ENCODE measurements at regions not wholly inside any gene's neighbourhood (a gene's known extent, or its start where the extent isn't known, plus 50 kb on each side); places are given as distances from the start of the nearest gene placed in this dataset.

DNA sequence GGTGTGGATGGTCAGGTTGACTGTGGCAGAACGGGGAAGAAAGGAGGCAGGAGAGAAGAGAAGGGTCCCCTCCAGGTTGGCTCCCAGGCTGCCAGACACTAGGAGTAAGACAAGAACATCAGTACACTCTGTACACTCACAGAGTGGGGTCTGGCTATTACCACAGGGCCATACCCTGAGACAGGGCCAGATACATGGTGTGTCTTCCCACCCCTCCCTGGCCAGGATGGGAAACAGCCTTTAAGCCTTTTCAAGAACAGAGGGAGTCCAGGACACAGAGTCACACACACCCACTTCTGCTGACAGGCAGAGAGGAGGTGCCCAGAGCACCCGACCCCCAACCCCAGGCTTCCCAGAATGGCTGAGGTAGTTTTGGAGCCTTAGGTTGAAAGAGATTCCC is 99.4 kb downstream of the LITAF start:
- Histone ChIP-seq H3K36me3 (no peaks in the 10 kb centered on the region), H3K4me1 (no peaks in the 10 kb centered on the region), H3K4me3 (no peak overlapping the region), H3K9me3 (peaks cover 0 to 9% of the 10 kb centered on the region in 2 donors), H3K27me3 (no peaks in the 10 kb centered on the region), H3K27ac (no peak overlapping the region)
- intact Hi-C loops (cut with DNase I), result no loop called here
- TF ChIP-seq, protein P1, sequence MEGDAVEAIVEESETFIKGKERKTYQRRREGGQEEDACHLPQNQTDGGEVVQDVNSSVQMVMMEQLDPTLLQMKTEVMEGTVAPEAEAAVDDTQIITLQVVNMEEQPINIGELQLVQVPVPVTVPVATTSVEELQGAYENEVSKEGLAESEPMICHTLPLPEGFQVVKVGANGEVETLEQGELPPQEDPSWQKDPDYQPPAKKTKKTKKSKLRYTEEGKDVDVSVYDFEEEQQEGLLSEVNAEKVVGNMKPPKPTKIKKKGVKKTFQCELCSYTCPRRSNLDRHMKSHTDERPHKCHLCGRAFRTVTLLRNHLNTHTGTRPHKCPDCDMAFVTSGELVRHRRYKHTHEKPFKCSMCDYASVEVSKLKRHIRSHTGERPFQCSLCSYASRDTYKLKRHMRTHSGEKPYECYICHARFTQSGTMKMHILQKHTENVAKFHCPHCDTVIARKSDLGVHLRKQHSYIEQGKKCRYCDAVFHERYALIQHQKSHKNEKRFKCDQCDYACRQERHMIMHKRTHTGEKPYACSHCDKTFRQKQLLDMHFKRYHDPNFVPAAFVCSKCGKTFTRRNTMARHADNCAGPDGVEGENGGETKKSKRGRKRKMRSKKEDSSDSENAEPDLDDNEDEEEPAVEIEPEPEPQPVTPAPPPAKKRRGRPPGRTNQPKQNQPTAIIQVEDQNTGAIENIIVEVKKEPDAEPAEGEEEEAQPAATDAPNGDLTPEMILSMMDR (IDR thresholded peaks at IDR 0.05), result no peak
- DNase-seq (ENCODE audit: low spot score in 2 of 2), result no peak

DNA sequence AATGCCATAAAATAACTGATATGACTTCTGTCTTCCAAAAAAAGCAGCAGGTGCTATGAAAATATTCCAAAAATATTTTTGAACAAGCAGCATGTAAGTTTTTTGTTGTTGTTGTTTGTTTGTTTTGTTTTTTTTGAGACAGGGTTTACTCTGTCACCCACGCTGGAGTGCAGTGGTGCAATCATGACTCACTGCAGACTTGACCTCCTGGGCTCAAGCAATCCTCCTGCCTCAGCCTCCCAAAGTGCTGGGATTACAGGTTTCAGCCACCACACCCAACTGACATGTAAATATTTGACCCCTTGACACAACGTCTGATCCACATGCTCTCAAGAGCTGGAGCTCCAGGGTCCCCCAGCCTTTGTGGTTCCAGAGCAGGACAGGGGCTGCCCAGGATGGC is 98.4 kb downstream of the LITAF start:
- TF ChIP-seq, protein P1 (IDR thresholded peaks at IDR 0.05), result no peak
- DNase-seq (ENCODE audit: low spot score in 2 of 2), result no peak
- H3K4me1 ChIP-seq, result no peaks in the 10 kb centered on the region
- no peak overlapping the region for H3K4me3 ChIP-seq
- peaks cover 0 to 9% of the 10 kb centered on the region in 2 donors for H3K9me3 ChIP-seq
- no peaks in the 10 kb centered on the region for H3K36me3 ChIP-seq
- H3K27me3 ChIP-seq, result no peaks in the 10 kb centered on the region
- intact Hi-C loops (cut with DNase I), result no loop called here
- no peak overlapping the region for H3K27ac ChIP-seq

DNA sequence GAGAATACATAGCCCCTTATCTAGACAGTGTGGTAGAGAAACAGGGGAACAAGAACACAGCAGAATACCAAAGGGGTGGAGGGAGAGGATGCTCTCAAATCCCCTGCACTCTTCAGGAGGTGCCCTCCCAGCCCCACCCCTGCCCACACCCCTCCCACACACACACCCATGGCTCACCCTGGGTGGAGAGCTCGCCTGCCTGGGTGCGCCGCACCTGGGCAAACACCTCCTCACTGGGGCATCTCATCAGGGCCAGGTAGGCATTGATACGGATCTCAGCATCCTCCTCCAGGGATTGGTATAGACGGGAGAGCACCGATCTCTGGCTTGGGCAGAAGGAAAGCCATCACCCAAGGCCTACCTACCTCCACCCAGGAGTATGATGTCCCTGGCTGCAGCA is 95.2 kb downstream of the LITAF start:
- H3K27me3 ChIP-seq, result no peaks in the 10 kb centered on the region
- H3K9me3 ChIP-seq, result peaks cover 0 to 9% of the 10 kb centered on the region in 2 donors
- TF ChIP-seq, protein P1 (IDR thresholded peaks at IDR 0.05), result no peak
- H3K4me1 ChIP-seq, result peaks cover 2 to 24% of the 10 kb centered on the region in 2 donors
- intact Hi-C loops (cut with DNase I), result loop anchor here (10.0 kb wide), 1 partner anchor 527 kb away; no protein-coding TSS in a partner anchor
- no peaks in the 10 kb centered on the region for H3K36me3 ChIP-seq
- DNase-seq (ENCODE audit: low spot score in 2 of 2), result no peak
- H3K4me3 ChIP-seq, result no peak overlapping the region
- H3K27ac ChIP-seq, result no peak overlapping the region

DNA sequence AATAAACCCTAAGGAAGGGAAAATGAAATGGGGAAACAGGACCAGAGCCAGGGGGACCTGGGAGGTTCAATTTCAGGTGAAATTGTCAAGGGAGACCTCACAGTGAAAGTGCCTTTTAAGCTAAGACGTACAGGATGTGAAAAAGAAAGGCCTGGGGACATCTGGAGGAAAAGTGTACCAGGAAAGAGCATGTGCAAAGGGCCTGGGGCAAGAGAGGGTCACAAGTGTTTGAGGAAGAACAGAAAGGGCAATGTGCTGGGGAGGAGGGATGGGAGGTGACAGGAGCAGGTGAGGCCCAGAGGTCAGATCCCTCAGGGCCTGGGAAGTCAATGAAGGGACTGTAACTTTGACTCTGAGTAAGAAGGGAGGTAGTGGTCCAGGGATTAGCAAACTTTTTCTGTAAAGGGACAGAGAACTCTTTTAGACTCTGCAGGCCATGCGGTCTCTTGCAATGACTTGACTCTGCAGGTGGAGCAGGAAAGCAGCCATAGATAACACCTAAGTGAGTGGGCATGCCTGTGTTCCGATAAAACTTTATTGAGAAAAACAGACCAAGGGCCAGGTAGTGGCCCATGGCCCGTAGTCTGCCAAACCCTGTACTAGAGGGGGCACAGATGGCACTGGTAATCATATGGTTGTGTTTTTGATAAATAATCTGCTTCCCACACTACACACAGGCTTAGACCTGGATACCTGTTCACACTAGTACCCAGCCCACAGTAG is 93.8 kb downstream of the LITAF start:
- H3K4me3 ChIP-seq, result no peak overlapping the region
- H3K4me1 ChIP-seq, result peaks cover 8 to 29% of the 10 kb centered on the region in 2 donors
- no peaks in the 10 kb centered on the region for H3K36me3 ChIP-seq
- peaks cover 0 to 9% of the 10 kb centered on the region in 2 donors for H3K9me3 ChIP-seq
- TF ChIP-seq, protein P1 (IDR thresholded peaks at IDR 0.05), result no peak
- H3K27me3 ChIP-seq, result no peaks in the 10 kb centered on the region
- no peak for DNase-seq (ENCODE audit: low spot score in 2 of 2)
- peak overlapping the region in 1 of 2 donors; percentile 64 for H3K27ac ChIP-seq
- intact Hi-C loops (cut with DNase I), result loop anchor here (10.0 kb wide), 1 partner anchor 528 kb away; no protein-coding TSS in a partner anchor

DNA sequence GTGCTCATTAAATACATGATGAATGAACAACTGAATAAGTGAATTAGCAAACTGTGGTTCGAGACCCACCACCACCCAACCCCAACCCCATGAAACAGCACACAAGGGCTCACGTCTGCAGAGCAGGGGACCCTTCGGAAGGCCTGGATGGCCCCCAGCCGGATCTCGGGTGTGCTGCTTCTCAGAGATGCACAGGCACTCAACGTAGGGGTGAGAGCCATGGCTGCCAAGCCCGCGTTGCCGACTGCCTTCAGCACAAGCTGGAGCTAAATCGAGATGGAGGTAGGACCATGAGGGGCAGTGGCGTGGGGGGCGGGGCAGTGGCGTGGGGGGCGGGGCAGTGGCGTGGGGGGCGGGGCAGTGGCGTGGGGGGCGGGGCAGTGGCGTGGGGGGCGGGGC is 93.2 kb downstream of the LITAF start:
- Histone ChIP-seq H3K36me3 (no peaks in the 10 kb centered on the region), H3K4me1 (peaks cover 9 to 32% of the 10 kb centered on the region in 2 donors), H3K9me3 (peaks cover 0 to 9% of the 10 kb centered on the region in 2 donors), H3K27ac (peak overlapping the region in 1 of 2 donors; percentile 64), H3K27me3 (no peaks in the 10 kb centered on the region), H3K4me3 (no peak overlapping the region)
- intact Hi-C loops (cut with DNase I), result loop anchor here (10.0 kb wide), 1 partner anchor 529 kb away; no protein-coding TSS in a partner anchor
- TF ChIP-seq, protein P1 (IDR thresholded peaks at IDR 0.05), result no peak
- no peak for DNase-seq (ENCODE audit: low spot score in 2 of 2)

Data from ascending aorta (tissue), 2 donors.